ENCODE measurements at regions not wholly inside any gene's neighbourhood (a gene's known extent, or its start where the extent isn't known, plus 50 kb on each side); places are given as distances from the start of the nearest gene placed in this dataset.

- H3K4me1 ChIP-seq, result no peaks in the 10 kb centered on the region
- H3K9me3 ChIP-seq, result no peaks in the 10 kb centered on the region
- intact Hi-C loops (cut with DNase I), result no loop called here
- TF ChIP-seq POLR2A (IDR thresholded peaks at IDR 0.05), result no peak
- TF ChIP-seq POLR2AphosphoS5 (IDR thresholded peaks at IDR 0.05), result no peak
- no peak for TF ChIP-seq CTCF (IDR thresholded peaks at IDR 0.05)
- TF ChIP-seq EP300 (IDR thresholded peaks at IDR 0.05), result no peak
- no peak overlapping the region for H3K27ac ChIP-seq
- no peak overlapping the region for H3K4me3 ChIP-seq
- H3K36me3 ChIP-seq, result no peaks in the 10 kb centered on the region
- H3K27me3 ChIP-seq, result peaks cover 0 to 5% (median 0%) of the 10 kb centered on the region in 3 donors
- DNase-seq, result no peak
- 91 to 94% methylated on average over 8 of the region's 8 CpGs for WGBS, 2 donors
Observed at GRCh38 chr7:92926697-92927044, 90.3 kb upstream of the CDK6 start.

GRCh38 chr7:92925876-92926696, 89.7 kb upstream of the CDK6 start:
- no peaks in the 10 kb centered on the region for H3K36me3 ChIP-seq
- DNase-seq, result no peak
- TF ChIP-seq EP300 (IDR thresholded peaks at IDR 0.05) (no peak), CTCF (IDR thresholded peaks at IDR 0.05) (no peak), POLR2A (IDR thresholded peaks at IDR 0.05) (no peak), POLR2AphosphoS5 (IDR thresholded peaks at IDR 0.05) (no peak)
- whole genome bisulfite sequencing, 2 donors, result 74 to 87% methylated on average over 9 of the region's 9 CpGs
- H3K9me3 ChIP-seq, result no peaks in the 10 kb centered on the region
- H3K27ac ChIP-seq, result no peak overlapping the region
- H3K4me1 ChIP-seq, result no peaks in the 10 kb centered on the region
- H3K4me3 ChIP-seq, result no peak overlapping the region
- intact Hi-C loops (cut with DNase I), result no loop called here
- peaks cover 0 to 5% (median 0%) of the 10 kb centered on the region in 3 donors for H3K27me3 ChIP-seq

DNA sequence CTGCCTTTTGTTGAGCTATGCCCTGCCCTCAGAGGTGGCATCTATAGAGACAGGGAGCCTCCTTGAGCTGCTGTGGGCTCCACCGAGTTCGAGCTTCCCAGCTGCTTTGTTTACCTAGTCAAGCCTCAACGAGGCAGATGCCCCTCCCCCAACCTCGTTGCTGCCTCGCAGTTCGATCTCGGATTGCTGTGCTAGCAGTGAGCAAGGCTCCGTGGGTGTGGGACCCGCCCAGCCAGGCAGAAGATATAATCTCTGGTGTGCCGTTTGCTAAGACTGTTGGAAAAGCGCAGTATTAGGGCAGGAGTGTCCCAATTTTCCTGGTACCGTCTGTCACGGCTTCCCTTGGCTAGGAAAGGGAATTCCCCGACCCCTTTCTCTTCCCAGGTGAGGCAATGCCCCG, 88.4 kb upstream of the CDK6 start:
- TF ChIP-seq EP300 (IDR thresholded peaks at IDR 0.05) (no peak), POLR2AphosphoS5 (IDR thresholded peaks at IDR 0.05) (no peak), CTCF (IDR thresholded peaks at IDR 0.05) (no peak), POLR2A (IDR thresholded peaks at IDR 0.05) (no peak)
- H3K4me1 ChIP-seq, result no peaks in the 10 kb centered on the region
- no peak overlapping the region for H3K27ac ChIP-seq
- peaks cover 0 to 5% (median 0%) of the 10 kb centered on the region in 3 donors for H3K27me3 ChIP-seq
- no peaks in the 10 kb centered on the region for H3K9me3 ChIP-seq
- H3K4me3 ChIP-seq, result no peak overlapping the region
- H3K36me3 ChIP-seq, result no peaks in the 10 kb centered on the region
- intact Hi-C loops (cut with DNase I), result no loop called here
- no peak for DNase-seq
- 90% methylated on average over 15 of the region's 15 CpGs for WGBS, 2 donors

DNA sequence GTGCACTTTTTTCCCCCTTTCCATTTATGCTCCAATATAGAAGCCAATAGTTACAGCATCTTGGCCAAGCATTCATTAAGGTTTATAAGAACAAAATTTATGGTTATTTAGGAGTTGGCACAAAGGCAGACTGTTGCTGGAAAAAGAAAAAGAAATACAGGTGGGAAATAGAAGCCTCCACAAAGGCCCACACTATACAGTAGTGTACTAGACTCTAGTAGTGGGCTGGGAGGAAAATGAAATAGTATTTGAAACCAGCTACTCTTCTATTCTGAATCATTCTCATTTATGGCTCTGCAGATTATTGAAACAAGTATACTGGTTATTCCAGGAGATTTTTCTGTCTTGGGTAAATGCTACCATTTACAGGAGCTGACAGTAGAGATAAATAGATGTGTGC, 80.9 kb upstream of the CDK6 start:
- Histone ChIP-seq H3K27me3 (no peaks in the 10 kb centered on the region), H3K4me3 (no peak overlapping the region), H3K4me1 (peaks cover 0 to 13% (median 9%) of the 10 kb centered on the region in 4 donors), H3K27ac (no peak overlapping the region), H3K9me3 (no peaks in the 10 kb centered on the region), H3K36me3 (no peaks in the 10 kb centered on the region)
- intact Hi-C loops (cut with DNase I), result no loop called here
- no peak for DNase-seq
- TF ChIP-seq POLR2A (IDR thresholded peaks at IDR 0.05) (no peak), CTCF (IDR thresholded peaks at IDR 0.05) (no peak), EP300 (IDR thresholded peaks at IDR 0.05) (no peak), POLR2AphosphoS5 (IDR thresholded peaks at IDR 0.05) (no peak)

DNA sequence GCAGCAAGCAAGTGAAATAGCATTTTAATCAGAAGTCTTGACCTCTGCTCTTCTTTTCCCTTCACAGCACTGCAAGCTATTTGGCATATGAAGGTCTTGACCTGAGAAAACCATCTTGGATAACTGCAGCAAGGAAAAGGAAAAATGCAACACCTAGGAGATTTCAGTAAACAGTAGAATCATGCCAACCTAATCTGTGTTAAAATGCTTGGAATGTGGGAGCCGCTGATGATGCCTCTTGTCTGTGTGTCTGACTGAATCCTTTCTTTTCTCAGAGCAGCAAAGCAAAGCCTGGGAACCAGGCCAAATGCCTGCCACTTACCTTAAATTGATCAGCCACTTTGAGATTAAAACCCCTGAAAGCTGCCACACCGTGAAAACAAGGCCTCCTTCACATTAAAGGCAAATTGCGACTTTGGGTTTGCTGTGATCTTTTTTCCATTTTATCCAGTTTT, 80.4 kb upstream of the CDK6 start:
- no peaks in the 10 kb centered on the region for H3K9me3 ChIP-seq
- no peak overlapping the region for H3K27ac ChIP-seq
- H3K4me3 ChIP-seq, result no peak overlapping the region
- H3K4me1 ChIP-seq, result peaks cover 0 to 13% (median 9%) of the 10 kb centered on the region in 4 donors
- 31 to 61% methylated on average over 3 of the region's 3 CpGs for WGBS, 2 donors
- H3K36me3 ChIP-seq, result no peaks in the 10 kb centered on the region
- DNase-seq, result no peak
- intact Hi-C loops (cut with DNase I), result no loop called here
- TF ChIP-seq CTCF (IDR thresholded peaks at IDR 0.05) (no peak), POLR2AphosphoS5 (IDR thresholded peaks at IDR 0.05) (no peak), EP300 (IDR thresholded peaks at IDR 0.05) (no peak), POLR2A (IDR thresholded peaks at IDR 0.05) (no peak)
- H3K27me3 ChIP-seq, result no peaks in the 10 kb centered on the region

Data from sigmoid colon (tissue), 6 donors.